Activated naive CD4-positive, alpha-beta T cell treated with anti-CD3 and anti-CD28 coated beads, Interleukin-2, amount 10 ng/mL, durations not matched to agents 7 days and 5 days (primary cell): ENCODE measurements at regions not wholly inside any gene's neighbourhood (a gene's known extent, or its start where the extent isn't known, plus 50 kb on each side); places are given as distances from the start of the nearest gene placed in this dataset.
A peak's percentile ranks its signal among the peaks of the same experiment; 100 is the strongest.
"Not testable (repeated sequence)": the region's sequence is repeated elsewhere in the genome, so short reads cannot be mapped to it uniquely, and the experiment has no call there.

Source experiments
- CTCF ChIA-PET: fragments of 350-600 bp; sonication (Branson Sonifier 250); formaldehyde crosslinking; loops from one replicate; lab custom pipeline; 2021; ENCODE audit warnings: antibody characterized with exemption; lab: Charles Lee
- DNase-seq: peaks from one replicate; pipeline ENCODE4 v3.0.0-alpha.2; 2020
- H3K27ac Mint-ChIP-seq: one replicate; pipeline ENCODE4 v1.8.0; 2021; ENCODE audit warnings: mild to moderate bottlenecking, moderate library complexity, mixed read lengths
- H3K27me3 Mint-ChIP-seq: one replicate; pipeline ENCODE4 v1.8.0; 2021; ENCODE audit warnings: mild to moderate bottlenecking, mixed read lengths
- H3K36me3 Mint-ChIP-seq: one replicate; pipeline ENCODE4 v1.8.0; 2021; ENCODE audit warnings: mixed read lengths
- H3K4me1 Mint-ChIP-seq: one replicate; pipeline ENCODE4 v1.8.0; 2021; ENCODE audit warnings: mixed read lengths
- H3K4me3 Mint-ChIP-seq: one replicate; pipeline ENCODE4 v1.8.0; 2021; ENCODE audit warnings: mild to moderate bottlenecking, moderate library complexity, mixed read lengths
- H3K9me3 Mint-ChIP-seq: one replicate; pipeline ENCODE4 v1.8.0; 2021; ENCODE audit warnings: mixed read lengths

GRCh38 chr7:106444068-106444655 is 159.4 kb upstream of the NAMPT start:
- Mint-ChIP-seq H3K36me3 (no peaks in the 10 kb centered on the region), H3K4me1 (no peaks in the 10 kb centered on the region), H3K27me3 (peaks cover 7% of the 10 kb centered on the region), H3K4me3 (no peak overlapping the region), H3K27ac (no peak overlapping the region), H3K9me3 (no peaks in the 10 kb centered on the region)
- DNase-seq: no peak
- CTCF ChIA-PET: no interaction called here

GRCh38 chr7:106443156-106443555 is 158.4 kb upstream of the NAMPT start:
- Mint-ChIP-seq H3K27ac (no peak overlapping the region), H3K4me1 (no peaks in the 10 kb centered on the region), H3K4me3 (no peak overlapping the region), H3K36me3 (no peaks in the 10 kb centered on the region), H3K9me3 (no peaks in the 10 kb centered on the region), H3K27me3 (peaks cover 7% of the 10 kb centered on the region)
- no peak for DNase-seq
- CTCF ChIA-PET: no interaction called here

GRCh38 chr7:106442476-106442875 is 157.7 kb upstream of the NAMPT start:
- no peaks in the 10 kb centered on the region for H3K36me3 Mint-ChIP-seq
- CTCF ChIA-PET: no interaction called here
- H3K4me1 Mint-ChIP-seq: no peaks in the 10 kb centered on the region
- H3K27me3 Mint-ChIP-seq: peaks cover 7% of the 10 kb centered on the region
- H3K9me3 Mint-ChIP-seq: no peaks in the 10 kb centered on the region
- no peak for DNase-seq
- no peak overlapping the region for H3K4me3 Mint-ChIP-seq
- H3K27ac Mint-ChIP-seq: no peak overlapping the region

- H3K4me1 Mint-ChIP-seq, H3K4me3 Mint-ChIP-seq, CTCF ChIA-PET, DNase-seq, H3K36me3 Mint-ChIP-seq, H3K27ac Mint-ChIP-seq, H3K27me3 Mint-ChIP-seq, H3K9me3 Mint-ChIP-seq: not testable (repeated sequence)
These were observed 156.6 kb upstream of the NAMPT start for GRCh38 chr7:106441343-106441742.

GRCh38 chr7:106436933-106437332 is 152.2 kb upstream of the NAMPT start:
- H3K4me3 Mint-ChIP-seq, H3K27me3 Mint-ChIP-seq: not testable (repeated sequence)

GRCh38 chr7:106433377-106433776 is 148.6 kb upstream of the NAMPT start:
- CTCF ChIA-PET: no interaction called here
- no peak for DNase-seq
- Mint-ChIP-seq H3K4me3 (no peak overlapping the region), H3K27ac (no peak overlapping the region), H3K9me3 (no peaks in the 10 kb centered on the region), H3K27me3 (peaks cover 3% of the 10 kb centered on the region), H3K36me3 (no peaks in the 10 kb centered on the region), H3K4me1 (no peaks in the 10 kb centered on the region)

More at GRCh38 chr7:106436933-106437332, 152.2 kb upstream of the NAMPT start:
- CTCF ChIA-PET, DNase-seq, H3K4me1 Mint-ChIP-seq, H3K9me3 Mint-ChIP-seq, H3K27ac Mint-ChIP-seq, H3K36me3 Mint-ChIP-seq: not testable (repeated sequence)

- H3K9me3 Mint-ChIP-seq: no peaks in the 10 kb centered on the region
- H3K27me3 Mint-ChIP-seq: peaks cover 3% of the 10 kb centered on the region
- H3K36me3 Mint-ChIP-seq: no peaks in the 10 kb centered on the region
- no peak overlapping the region for H3K27ac Mint-ChIP-seq
- H3K4me1 Mint-ChIP-seq: no peaks in the 10 kb centered on the region
- CTCF ChIA-PET: no interaction called here
- H3K4me3 Mint-ChIP-seq: no peak overlapping the region
- DNase-seq: no peak
These were observed 146.0 kb upstream of the NAMPT start for GRCh38 chr7:106430535-106431455.

GRCh38 chr7:106430103-106430502 is 145.3 kb upstream of the NAMPT start:
- no peaks in the 10 kb centered on the region for H3K9me3 Mint-ChIP-seq
- no peak overlapping the region for H3K4me3 Mint-ChIP-seq
- peaks cover 4% of the 10 kb centered on the region for H3K4me1 Mint-ChIP-seq
- no peak overlapping the region for H3K27ac Mint-ChIP-seq
- CTCF ChIA-PET: no interaction called here
- no peak for DNase-seq
- H3K36me3 Mint-ChIP-seq: no peaks in the 10 kb centered on the region
- peaks cover 3% of the 10 kb centered on the region for H3K27me3 Mint-ChIP-seq

GRCh38 chr7:106426803-106427202 is 142.0 kb upstream of the NAMPT start:
- no peaks in the 10 kb centered on the region for H3K9me3 Mint-ChIP-seq
- CTCF ChIA-PET: no interaction called here
- no peak overlapping the region for H3K27ac Mint-ChIP-seq
- peaks cover 13% of the 10 kb centered on the region for H3K4me1 Mint-ChIP-seq
- H3K4me3 Mint-ChIP-seq: no peak overlapping the region
- DNase-seq: no peak
- H3K36me3 Mint-ChIP-seq: no peaks in the 10 kb centered on the region
- H3K27me3 Mint-ChIP-seq: no peaks in the 10 kb centered on the region

- peaks cover 13% of the 10 kb centered on the region for H3K4me1 Mint-ChIP-seq
- H3K36me3 Mint-ChIP-seq: no peaks in the 10 kb centered on the region
- peak overlapping the region; percentile 11 for H3K27ac Mint-ChIP-seq
- CTCF ChIA-PET: interaction anchor here (1.2 to 2.6 kb wide), 2 partner anchors 37 to 248 kb away, joined by 3 to 9 read pairs; no protein-coding TSS in a partner anchor
- no peaks in the 10 kb centered on the region for H3K27me3 Mint-ChIP-seq
- peak; percentile 41 for DNase-seq
- no peaks in the 10 kb centered on the region for H3K9me3 Mint-ChIP-seq
- no peak overlapping the region for H3K4me3 Mint-ChIP-seq
These were observed 140.4 kb upstream of the NAMPT start for GRCh38 chr7:106425017-106425719.

- Mint-ChIP-seq H3K4me3 (no peak overlapping the region), H3K27me3 (no peaks in the 10 kb centered on the region), H3K4me1 (peaks cover 13% of the 10 kb centered on the region), H3K36me3 (no peaks in the 10 kb centered on the region), H3K9me3 (no peaks in the 10 kb centered on the region), H3K27ac (no peak overlapping the region)
- no peak for DNase-seq
- CTCF ChIA-PET: interaction anchor here (1.2 to 2.6 kb wide), 2 partner anchors 38 to 248 kb away, joined by 3 to 9 read pairs; no protein-coding TSS in a partner anchor
These were observed 139.8 kb upstream of the NAMPT start for GRCh38 chr7:106424476-106425016.

- CTCF ChIA-PET: interaction anchor here (1.1 to 2.6 kb wide), 2 partner anchors 39 to 247 kb away, joined by 5 to 9 read pairs; no protein-coding TSS in a partner anchor
These were observed 139.2 kb upstream of the NAMPT start for GRCh38 chr7:106423821-106424475.

GRCh38 chr7:106423111-106423510 is 138.3 kb upstream of the NAMPT start:
- DNase-seq: no peak
- H3K9me3 Mint-ChIP-seq: no peaks in the 10 kb centered on the region
- CTCF ChIA-PET: interaction anchor here (0.6 to 1.1 kb wide), 2 partner anchors 40 to 139 kb away, joined by 3 to 5 read pairs; no protein-coding TSS in a partner anchor
- no peak overlapping the region for H3K4me3 Mint-ChIP-seq
- no peaks in the 10 kb centered on the region for H3K36me3 Mint-ChIP-seq
- peaks cover 13% of the 10 kb centered on the region for H3K4me1 Mint-ChIP-seq
- no peak overlapping the region for H3K27ac Mint-ChIP-seq
- no peaks in the 10 kb centered on the region for H3K27me3 Mint-ChIP-seq

More at GRCh38 chr7:106423821-106424475, 139.2 kb upstream of the NAMPT start:
- Mint-ChIP-seq H3K36me3 (no peaks in the 10 kb centered on the region), H3K9me3 (no peaks in the 10 kb centered on the region), H3K27ac (no peak overlapping the region), H3K4me1 (peaks cover 13% of the 10 kb centered on the region), H3K27me3 (no peaks in the 10 kb centered on the region), H3K4me3 (no peak overlapping the region)
- DNase-seq: no peak
